ENCODE measurements at regions not wholly inside any gene's neighbourhood (a gene's known extent, or its start where the extent isn't known, plus 50 kb on each side); places are given as distances from the start of the nearest gene placed in this dataset.

GRCh38 chr13:66117563-66117962 is 1112.6 kb downstream of the PCDH9 start:
- TF ChIP-seq, protein P1, sequence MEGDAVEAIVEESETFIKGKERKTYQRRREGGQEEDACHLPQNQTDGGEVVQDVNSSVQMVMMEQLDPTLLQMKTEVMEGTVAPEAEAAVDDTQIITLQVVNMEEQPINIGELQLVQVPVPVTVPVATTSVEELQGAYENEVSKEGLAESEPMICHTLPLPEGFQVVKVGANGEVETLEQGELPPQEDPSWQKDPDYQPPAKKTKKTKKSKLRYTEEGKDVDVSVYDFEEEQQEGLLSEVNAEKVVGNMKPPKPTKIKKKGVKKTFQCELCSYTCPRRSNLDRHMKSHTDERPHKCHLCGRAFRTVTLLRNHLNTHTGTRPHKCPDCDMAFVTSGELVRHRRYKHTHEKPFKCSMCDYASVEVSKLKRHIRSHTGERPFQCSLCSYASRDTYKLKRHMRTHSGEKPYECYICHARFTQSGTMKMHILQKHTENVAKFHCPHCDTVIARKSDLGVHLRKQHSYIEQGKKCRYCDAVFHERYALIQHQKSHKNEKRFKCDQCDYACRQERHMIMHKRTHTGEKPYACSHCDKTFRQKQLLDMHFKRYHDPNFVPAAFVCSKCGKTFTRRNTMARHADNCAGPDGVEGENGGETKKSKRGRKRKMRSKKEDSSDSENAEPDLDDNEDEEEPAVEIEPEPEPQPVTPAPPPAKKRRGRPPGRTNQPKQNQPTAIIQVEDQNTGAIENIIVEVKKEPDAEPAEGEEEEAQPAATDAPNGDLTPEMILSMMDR (IDR thresholded peaks at IDR 0.05; ENCODE audit: insufficient read depth, low read depth, low read length): no peak
- TF ChIP-seq EZH2 (IDR thresholded peaks at IDR 0.05; ENCODE audit: insufficient read depth, low read length): no peak

Measured in astrocyte (in vitro differentiated cells and primary cell).